GM12875 (cell line): ENCODE measurements at regions not wholly inside any gene's neighbourhood (a gene's known extent, or its start where the extent isn't known, plus 50 kb on each side); places are given as distances from the start of the nearest gene placed in this dataset.

Experiments
- H3K4me3 ChIP-seq: one replicate; pipeline ENCODE4 v1.5.1; 2011; ENCODE audit warnings: low read depth, low read length, control low read depth
- TF ChIP-seq, protein P1 (sequence below): IDR thresholded peaks from 2 replicates; pipeline ENCODE4 v1.5.1; 2011; ENCODE audit warnings: low read depth, mild to moderate bottlenecking, control low read depth, inconsistent platforms, low read length, moderate library complexity, borderline replicate concordance; ENCODE audit not compliant: insufficient read depth

DNA sequence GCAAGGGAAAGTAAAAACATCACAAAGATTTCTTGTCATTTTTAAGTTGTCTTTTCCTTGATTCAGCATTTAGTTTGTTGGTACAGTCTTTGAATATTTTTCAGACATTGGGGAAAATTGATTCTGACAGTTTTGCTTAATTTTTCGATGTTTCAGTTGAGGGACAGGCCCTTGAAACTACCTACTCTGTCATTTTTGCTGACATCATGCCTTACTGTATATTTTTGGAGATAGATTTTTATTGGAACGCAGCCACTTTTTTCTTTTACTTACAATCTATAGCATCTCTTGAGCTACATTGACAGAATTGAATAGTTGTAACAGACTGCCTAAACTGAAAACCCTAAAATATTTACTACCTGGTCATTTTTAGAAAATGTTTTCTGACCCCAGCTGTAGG, 297.1 kb upstream of the KIF2B start:
- TF ChIP-seq, protein P1, sequence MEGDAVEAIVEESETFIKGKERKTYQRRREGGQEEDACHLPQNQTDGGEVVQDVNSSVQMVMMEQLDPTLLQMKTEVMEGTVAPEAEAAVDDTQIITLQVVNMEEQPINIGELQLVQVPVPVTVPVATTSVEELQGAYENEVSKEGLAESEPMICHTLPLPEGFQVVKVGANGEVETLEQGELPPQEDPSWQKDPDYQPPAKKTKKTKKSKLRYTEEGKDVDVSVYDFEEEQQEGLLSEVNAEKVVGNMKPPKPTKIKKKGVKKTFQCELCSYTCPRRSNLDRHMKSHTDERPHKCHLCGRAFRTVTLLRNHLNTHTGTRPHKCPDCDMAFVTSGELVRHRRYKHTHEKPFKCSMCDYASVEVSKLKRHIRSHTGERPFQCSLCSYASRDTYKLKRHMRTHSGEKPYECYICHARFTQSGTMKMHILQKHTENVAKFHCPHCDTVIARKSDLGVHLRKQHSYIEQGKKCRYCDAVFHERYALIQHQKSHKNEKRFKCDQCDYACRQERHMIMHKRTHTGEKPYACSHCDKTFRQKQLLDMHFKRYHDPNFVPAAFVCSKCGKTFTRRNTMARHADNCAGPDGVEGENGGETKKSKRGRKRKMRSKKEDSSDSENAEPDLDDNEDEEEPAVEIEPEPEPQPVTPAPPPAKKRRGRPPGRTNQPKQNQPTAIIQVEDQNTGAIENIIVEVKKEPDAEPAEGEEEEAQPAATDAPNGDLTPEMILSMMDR: no peak
- no peak overlapping the region for H3K4me3 ChIP-seq

DNA sequence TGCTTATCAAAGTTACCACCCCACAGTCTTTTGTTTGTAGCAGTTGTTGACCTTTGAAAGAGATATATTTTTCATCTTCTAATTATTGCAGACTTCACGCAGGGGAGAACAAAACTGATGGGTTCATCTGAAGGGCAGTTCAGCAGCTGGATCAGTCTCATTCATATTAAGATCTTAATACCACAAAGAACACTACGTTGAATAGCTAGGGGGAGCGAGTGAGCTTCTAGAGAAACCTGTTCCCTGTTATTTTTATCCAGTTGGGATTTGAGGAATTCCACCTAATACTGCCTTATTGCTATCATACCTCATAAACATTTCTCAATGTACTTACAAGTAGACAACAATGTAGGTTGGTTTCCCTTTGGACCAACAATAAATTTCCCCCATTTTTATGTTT, 306.1 kb upstream of the KIF2B start:
- no peak overlapping the region for H3K4me3 ChIP-seq
- TF ChIP-seq, protein P1: no peak

DNA sequence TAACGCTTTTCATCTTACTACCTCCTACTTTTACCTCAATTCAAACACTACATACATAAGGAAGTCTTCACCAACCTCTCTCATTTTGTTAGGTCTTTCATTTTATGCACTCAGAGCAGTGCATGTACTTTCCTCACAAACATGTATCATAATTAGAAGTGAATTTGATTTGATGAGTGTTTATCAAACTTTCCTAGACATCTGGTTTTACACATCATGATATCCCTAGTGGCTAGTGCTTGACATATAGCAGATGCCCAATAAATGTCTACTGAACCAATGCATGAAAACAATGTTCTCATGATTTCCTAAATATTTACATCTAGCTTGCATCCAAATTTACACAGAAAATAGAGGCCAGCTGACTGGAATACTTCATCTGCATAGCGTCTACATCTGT, 323.4 kb upstream of the KIF2B start:
- H3K4me3 ChIP-seq: no peak overlapping the region

DNA sequence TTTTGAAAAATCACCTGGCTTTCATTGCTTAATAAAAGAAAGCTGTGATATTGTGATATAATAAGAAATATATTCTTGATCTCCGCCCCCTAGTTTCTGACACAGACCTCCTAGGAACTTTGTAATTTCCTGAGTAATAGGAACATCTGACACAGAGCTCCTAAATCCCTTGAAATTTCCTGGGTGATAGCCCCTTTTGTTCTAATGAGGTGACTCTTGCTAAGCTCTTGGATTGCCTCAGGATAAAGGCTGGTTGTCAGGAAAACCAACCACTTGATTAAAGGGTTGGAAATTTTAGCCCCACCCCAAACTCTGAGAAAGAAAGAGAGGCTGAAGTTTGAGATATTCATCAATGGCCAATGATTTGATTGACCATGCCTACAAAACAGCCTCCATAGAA, 326.4 kb upstream of the KIF2B start:
- TF ChIP-seq, protein P1: no peak

More for the DNA sequence above, 323.4 kb upstream of the KIF2B start:
- TF ChIP-seq, protein P1: no peak

DNA sequence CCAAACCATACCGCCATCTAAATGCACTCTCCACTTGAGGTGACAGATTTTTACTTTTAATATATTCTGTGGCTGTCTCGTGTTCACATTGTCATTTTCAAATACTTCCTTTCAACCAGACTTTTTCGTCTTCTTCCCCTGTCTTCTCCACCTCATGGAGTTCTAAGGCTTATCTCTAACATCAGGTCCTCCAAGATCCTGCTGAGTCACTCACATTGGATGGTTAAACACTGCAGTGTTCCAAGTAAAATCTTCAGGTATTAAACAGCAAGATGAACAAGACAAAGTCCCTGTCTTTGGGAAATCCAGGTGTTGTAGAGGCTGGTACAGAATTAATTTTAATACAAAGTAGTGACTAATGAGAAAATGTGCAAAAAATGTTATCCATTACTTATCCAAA, 330.2 kb upstream of the KIF2B start:
- TF ChIP-seq, protein P1: no peak
- H3K4me3 ChIP-seq: no peak overlapping the region

More for the DNA sequence above, 326.4 kb upstream of the KIF2B start:
- H3K4me3 ChIP-seq: no peak overlapping the region

DNA sequence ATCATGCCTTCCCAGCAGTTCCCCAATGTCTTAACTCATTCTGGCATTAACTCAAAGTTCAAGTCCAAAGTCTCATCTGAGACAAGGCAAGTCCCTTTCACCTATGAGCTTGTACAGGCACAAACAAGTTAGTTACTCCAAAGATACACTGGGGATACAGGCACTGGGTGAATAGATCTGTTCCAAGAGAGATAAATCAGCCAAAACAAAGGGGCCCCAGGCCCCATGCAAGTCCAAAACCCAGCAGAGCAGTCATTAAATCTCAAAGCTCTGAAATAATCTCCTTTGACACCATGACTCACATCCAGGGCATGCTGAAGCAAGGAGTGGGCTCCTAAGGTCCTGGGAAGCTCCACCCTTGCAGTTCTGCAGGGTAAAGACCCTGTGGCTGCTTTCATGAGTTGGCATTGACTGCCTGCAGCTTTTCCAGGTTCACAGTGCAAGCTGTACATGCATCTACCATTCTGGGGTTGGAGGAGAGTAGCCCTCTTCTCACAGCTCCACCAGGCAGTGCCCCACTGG, 332.2 kb upstream of the KIF2B start:
- H3K4me3 ChIP-seq: no peak overlapping the region
- TF ChIP-seq, protein P1: no peak

DNA sequence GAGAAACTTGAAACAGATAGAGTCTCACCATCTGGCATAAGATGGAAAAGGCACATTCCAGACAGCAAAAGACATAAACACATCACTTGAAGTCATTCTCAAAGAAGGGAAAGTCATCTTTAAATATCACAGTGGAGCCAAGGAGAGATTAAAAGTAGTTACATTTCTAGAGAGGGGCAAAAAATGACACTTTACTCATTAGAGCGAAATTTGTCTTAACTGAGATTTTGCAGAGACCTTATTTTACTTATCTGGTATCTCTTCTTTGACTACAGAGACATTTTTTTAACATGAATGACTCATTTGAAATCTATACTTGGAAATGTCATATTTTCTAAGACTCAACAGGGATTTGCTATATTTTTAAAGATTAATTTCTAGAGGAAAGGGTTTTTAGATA, 339.0 kb upstream of the KIF2B start:
- no peak overlapping the region for H3K4me3 ChIP-seq
- TF ChIP-seq, protein P1: no peak
